Gastroesophageal sphincter (tissue), 3 donors: ENCODE measurements at regions not wholly inside any gene's neighbourhood (a gene's known extent, or its start where the extent isn't known, plus 50 kb on each side); places are given as distances from the start of the nearest gene placed in this dataset.

ENCODE experiments used
- CTCF ChIP-seq, 4 experiments: fragments of 200-600 bp in 2 of 4; fragments of 450-650 bp in 2 of 4; sonication (generic) in 1 of 4; IDR thresholded peaks; one replicate each; pipeline ENCODE4 v1.5.1; 2017 to 2019; ENCODE audit warnings: antibody characterized with exemption in 4 of 4, mild to moderate bottlenecking in 2 of 4, moderate library complexity in 2 of 4
- EP300 ChIP-seq: sonication (generic); formaldehyde crosslinking; IDR thresholded peaks from one replicate; pipeline ENCODE4 v1.6.1; 2017; ENCODE audit warnings: antibody characterized with exemption, mild to moderate bottlenecking
- POLR2A ChIP-seq, 2 donors: fragments of 450-650 bp; IDR thresholded peaks; one replicate each; pipeline ENCODE4 v1.6.1; 2017; ENCODE audit warnings: antibody characterized with exemption in 2 of 2, mild to moderate bottlenecking in 2 of 2, moderate library complexity in 1 of 2
- POLR2AphosphoS5 ChIP-seq: sonication (generic); formaldehyde crosslinking; IDR thresholded peaks from one replicate; pipeline ENCODE4 v1.6.1; 2017; ENCODE audit warnings: antibody characterized with exemption

GRCh38 chr2:4336864-4337263 lies 633.5 kb downstream of the DCDC2C start:
- TF ChIP-seq CTCF (IDR thresholded peaks at IDR 0.05): no peak
- no peak for TF ChIP-seq EP300
- TF ChIP-seq POLR2A (IDR thresholded peaks at IDR 0.05): no peak
- no peak for TF ChIP-seq POLR2AphosphoS5
